Urinary bladder (tissue), 3 donors: ENCODE measurements at regions not wholly inside any gene's neighbourhood (a gene's known extent, or its start where the extent isn't known, plus 50 kb on each side); places are given as distances from the start of the nearest gene placed in this dataset.
A peak's percentile ranks its signal among the peaks of the same experiment; 100 is the strongest.
"Not testable (repeated sequence)": the region's sequence is repeated elsewhere in the genome, so short reads cannot be mapped to it uniquely, and the experiment has no call there.

Experiments used
- DNase-seq: peaks from one replicate; pipeline ENCODE4 v3.0.0-alpha.2; 2015; ENCODE audit errors: extremely low spot score
- H3K27ac ChIP-seq: one replicate; pipeline ENCODE4 v1.5.1; 2013; ENCODE audit warnings: low read depth, mild to moderate bottlenecking, moderate library complexity
- H3K36me3 ChIP-seq: one replicate; pipeline ENCODE4 v1.6.1; 2013; ENCODE audit warnings: mild to moderate bottlenecking, moderate library complexity; ENCODE audit not compliant: insufficient read depth
- H3K4me1 ChIP-seq: one replicate; pipeline ENCODE4 v1.6.1; 2013; ENCODE audit warnings: mild to moderate bottlenecking, moderate library complexity; ENCODE audit not compliant: insufficient read depth
- H3K4me3 ChIP-seq: one replicate; pipeline ENCODE4 v1.5.1; 2013; ENCODE audit warnings: low read depth, low read length
- WGBS: extraction: QIAGEN DNeasy Blood & Tissue Kit; methylation state at CpG from one replicate; pipeline ENCODE4 v1.1.7; 2013; 5-methylcytosine and 5-hydroxymethylcytosine counted together
- donor health status: healthy with polysubstance abuse.
- donor health status: healthy.

- DNase-seq, H3K27ac ChIP-seq, H3K4me1 ChIP-seq, H3K36me3 ChIP-seq, H3K4me3 ChIP-seq: not testable (repeated sequence)
- 95% methylated on average over 3 of the region's 3 CpGs for WGBS
These were observed 142.3 kb upstream of the KCNJ18 start for GRCh38 chr17:21550031-21550430.

- H3K27ac ChIP-seq: peak overlapping the region; percentile 83
- no peaks in the 10 kb centered on the region for H3K36me3 ChIP-seq
- WGBS: 1% methylated on average over 75 of the region's 75 CpGs
- H3K4me1 ChIP-seq: no peaks in the 10 kb centered on the region
- H3K4me3 ChIP-seq: peak overlapping the region; percentile 69
- peak; percentile 65 for DNase-seq
These were observed 141.0 kb upstream of the KCNJ18 start for GRCh38 chr17:21551081-21551881.

GRCh38 chr17:21558921-21559320 lies 133.4 kb upstream of the KCNJ18 start:
- not testable (repeated sequence) for DNase-seq, H3K4me3 ChIP-seq, H3K4me1 ChIP-seq, H3K27ac ChIP-seq, H3K36me3 ChIP-seq
- WGBS: 85% methylated on average over 7 of the region's 7 CpGs

GRCh38 chr17:21564262-21564661 lies 128.1 kb upstream of the KCNJ18 start:
- DNase-seq: no peak
- H3K27ac ChIP-seq: no peak overlapping the region
- no peaks in the 10 kb centered on the region for H3K4me1 ChIP-seq
- H3K4me3 ChIP-seq: no peak overlapping the region
- H3K36me3 ChIP-seq: no peaks in the 10 kb centered on the region
- 59% methylated on average over 3 of the region's 3 CpGs for WGBS

GRCh38 chr17:21564757-21565156 lies 127.6 kb upstream of the KCNJ18 start:
- H3K4me1 ChIP-seq, H3K27ac ChIP-seq, H3K36me3 ChIP-seq, DNase-seq, H3K4me3 ChIP-seq: not testable (repeated sequence)
- 86% methylated on average over 6 of the region's 6 CpGs for WGBS

GRCh38 chr17:21570427-21570826 lies 121.9 kb upstream of the KCNJ18 start:
- not testable (repeated sequence) for DNase-seq, H3K27ac ChIP-seq, H3K36me3 ChIP-seq, H3K4me3 ChIP-seq, H3K4me1 ChIP-seq
- 73% methylated on average over 2 of the region's 2 CpGs for WGBS

GRCh38 chr17:21572148-21572547 lies 120.2 kb upstream of the KCNJ18 start:
- not testable (repeated sequence) for H3K27ac ChIP-seq, H3K36me3 ChIP-seq, DNase-seq, H3K4me3 ChIP-seq, H3K4me1 ChIP-seq
- 57% methylated on average over 1 of the region's 1 CpG for WGBS

DNA sequence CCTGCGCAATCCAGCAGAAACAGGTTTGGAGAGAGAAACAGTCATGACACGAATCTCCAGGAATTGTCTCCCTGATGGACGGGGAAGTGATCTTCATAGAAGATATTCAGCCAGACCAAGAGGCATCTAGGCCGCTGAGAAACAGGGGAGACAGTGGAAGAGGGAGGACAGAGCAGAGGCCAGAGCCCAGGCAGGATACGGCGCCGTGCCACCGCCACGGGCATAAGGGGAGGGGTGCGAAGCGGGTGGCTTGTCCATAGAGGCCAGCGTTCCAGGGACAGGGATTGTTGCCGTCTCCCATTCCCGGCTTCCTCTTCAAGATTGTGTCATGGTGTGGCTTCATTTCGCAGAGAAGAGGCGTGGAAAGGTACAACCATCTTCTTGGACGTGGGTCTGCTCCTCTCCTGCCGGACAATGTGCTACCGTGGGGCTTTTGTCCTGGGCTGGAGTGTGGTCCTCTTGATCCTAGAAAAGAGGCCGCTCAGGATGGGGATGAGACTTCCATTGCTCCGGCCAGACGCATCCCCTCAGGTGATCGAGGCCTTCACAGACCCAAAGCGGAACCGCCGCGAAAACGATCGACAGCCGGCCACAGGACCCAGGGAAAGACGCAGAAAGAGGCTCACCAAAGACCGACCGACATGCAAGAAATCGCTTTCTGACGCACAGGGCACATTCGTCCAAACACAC lies 118.9 kb upstream of the KCNJ18 start:
- not testable (repeated sequence) for DNase-seq, H3K27ac ChIP-seq, H3K4me1 ChIP-seq, H3K36me3 ChIP-seq
- H3K4me3 ChIP-seq: peak overlapping the region; percentile 46
- WGBS: 78% methylated on average over 36 of the region's 36 CpGs

DNA sequence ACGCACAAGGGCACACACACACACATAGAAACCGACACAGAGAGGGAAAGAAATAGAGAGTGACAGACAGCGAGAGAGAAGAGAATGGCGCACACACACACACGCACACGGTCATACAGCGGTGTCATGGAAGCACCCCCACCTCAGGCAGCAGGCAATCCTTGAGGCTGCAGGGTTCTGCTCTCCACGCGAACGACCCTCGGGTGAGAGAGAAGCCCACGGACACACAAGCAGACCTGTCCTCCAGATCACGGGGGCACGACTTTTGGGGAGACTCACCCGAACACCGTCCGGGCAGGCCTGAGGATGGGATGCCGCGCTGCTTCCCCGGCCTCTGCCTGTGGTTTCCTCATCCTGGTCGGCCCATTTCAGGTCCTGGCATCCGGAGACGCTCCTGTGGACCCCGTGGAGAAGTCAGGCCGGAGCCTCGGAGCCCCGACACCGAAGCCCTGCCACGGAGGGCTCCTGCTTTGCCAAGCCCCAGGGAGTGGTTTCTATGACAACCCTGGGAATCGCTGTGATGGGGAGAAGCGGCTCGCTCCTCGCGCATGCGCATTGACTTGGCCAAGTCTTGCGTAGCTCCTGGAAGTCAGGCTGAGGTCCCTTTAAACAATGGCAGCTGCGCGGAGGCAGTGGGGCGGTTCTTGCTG lies 118.2 kb upstream of the KCNJ18 start:
- DNase-seq: peak; percentile 25
- 32% methylated on average over 37 of the region's 39 CpGs for WGBS
- H3K4me1 ChIP-seq: no peaks in the 10 kb centered on the region
- H3K36me3 ChIP-seq: no peaks in the 10 kb centered on the region
- peak overlapping the region; percentile 46 for H3K4me3 ChIP-seq
- no peak overlapping the region for H3K27ac ChIP-seq

DNA sequence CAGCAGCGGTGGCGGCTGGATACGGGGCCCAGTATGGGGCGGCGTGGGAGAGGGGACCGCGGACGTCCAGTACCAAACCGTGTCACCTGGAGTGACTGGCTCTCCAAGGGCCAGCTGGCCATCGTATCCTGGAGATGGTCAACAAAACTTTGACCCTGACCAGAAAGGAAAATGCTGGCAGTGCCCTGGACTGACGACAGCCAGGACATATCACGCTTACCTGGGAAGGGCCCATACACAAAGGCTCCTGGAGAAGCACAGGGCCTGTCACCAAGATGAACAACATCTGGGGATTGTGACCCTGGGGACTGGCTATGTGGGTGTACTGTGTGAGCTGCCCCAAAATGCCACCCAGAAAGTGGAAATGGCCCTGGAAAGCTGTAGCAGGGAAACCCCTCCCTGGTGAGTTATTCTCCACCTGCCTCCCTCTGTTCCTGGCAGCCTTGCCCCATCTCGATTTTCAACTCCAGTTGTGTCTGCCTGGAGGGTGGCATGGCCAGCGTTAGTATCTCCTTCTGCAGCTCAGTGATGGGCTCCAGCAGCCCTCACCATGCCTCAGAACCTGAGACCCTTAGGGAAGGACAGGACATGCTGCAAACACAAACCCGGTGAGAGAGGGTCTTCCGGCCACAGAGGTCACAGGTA lies 117.6 kb upstream of the KCNJ18 start:
- not testable (repeated sequence) for DNase-seq, H3K36me3 ChIP-seq, H3K4me1 ChIP-seq, H3K4me3 ChIP-seq, H3K27ac ChIP-seq
- 60% methylated on average over 10 of the region's 16 CpGs for WGBS

DNA sequence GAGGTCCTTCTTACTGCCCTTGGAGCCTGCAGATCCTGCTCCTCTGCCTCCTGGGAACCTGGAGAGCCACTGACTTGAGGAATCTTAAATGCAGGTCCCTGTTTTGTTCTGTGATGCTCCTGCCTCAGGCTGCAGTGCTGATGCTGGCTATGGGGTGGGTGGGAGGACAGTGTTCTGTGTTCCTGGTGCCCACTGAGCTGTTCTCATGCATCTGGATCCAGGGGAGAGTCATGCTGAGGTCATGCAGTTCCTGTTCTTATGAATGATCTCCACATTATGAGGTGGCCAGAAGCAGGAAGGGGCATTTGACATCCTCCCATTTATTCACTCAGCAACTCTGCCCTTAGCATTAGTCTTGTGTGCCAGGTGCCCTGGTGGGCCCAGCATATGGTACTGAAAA lies 113.5 kb upstream of the KCNJ18 start:
- H3K36me3 ChIP-seq, DNase-seq, H3K4me1 ChIP-seq, H3K27ac ChIP-seq, H3K4me3 ChIP-seq: not testable (repeated sequence)

DNA sequence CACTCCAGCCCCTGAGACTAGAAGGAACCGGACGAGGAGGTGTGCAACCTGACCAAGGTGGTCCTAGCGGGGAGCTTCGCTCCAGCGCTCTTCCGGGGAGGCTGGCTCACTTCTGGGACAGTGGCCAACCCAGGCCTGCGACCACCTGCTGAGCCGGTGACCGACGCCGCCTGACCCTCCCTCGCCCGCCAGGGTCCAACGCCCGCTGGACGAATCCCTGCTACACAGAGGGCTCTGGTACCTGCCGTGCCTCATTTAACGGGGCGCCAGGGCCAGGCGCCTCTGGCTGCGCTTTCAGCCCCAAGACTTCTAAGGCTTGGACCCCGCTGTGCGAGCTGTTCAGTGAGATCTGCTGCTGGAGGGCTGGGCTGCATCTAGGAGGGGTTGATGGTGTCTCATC lies 99.5 kb upstream of the KCNJ18 start:
- 95% methylated on average over 23 of the region's 23 CpGs for WGBS
- Histone ChIP-seq H3K36me3 (no peaks in the 10 kb centered on the region), H3K4me1 (no peaks in the 10 kb centered on the region), H3K4me3 (no peak overlapping the region), H3K27ac (no peak overlapping the region)
- no peak for DNase-seq

DNA sequence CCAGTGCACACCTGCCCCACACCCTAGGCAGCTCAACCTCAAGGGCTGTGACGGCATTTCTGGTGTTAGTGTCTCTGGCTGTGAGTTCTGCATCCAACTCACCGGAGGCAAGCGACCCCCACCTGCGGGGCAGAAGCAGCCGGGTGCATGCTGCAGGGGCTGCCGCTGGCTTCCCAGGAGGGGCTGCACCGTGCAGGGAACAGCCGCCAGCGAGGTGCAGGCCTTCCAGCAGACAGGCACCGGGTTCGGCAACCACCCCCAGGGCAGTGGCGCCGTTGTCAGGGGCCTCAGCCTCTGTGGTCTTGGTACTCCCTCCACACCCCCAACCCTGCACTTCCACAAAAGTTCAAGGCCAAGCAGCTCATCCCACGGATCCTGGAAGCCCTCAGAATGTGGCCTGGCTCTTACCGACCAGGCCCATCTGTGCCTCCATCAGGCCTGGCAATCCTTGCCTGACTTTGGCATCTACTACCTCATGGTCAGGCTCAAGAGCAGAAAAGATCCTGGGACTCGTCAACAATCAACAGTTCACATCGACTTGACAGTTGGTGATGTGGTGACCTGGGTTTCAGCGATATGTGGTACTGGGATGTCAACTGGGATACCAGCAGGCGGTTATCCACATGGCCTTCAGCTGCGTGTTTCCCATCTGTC lies 98.7 kb upstream of the KCNJ18 start:
- 89% methylated on average over 20 of the region's 20 CpGs for WGBS
- H3K4me1 ChIP-seq, DNase-seq, H3K4me3 ChIP-seq, H3K36me3 ChIP-seq, H3K27ac ChIP-seq: not testable (repeated sequence)
